ENCODE measurements at regions not wholly inside any gene's neighbourhood (a gene's known extent, or its start where the extent isn't known, plus 50 kb on each side); places are given as distances from the start of the nearest gene placed in this dataset.

DNA sequence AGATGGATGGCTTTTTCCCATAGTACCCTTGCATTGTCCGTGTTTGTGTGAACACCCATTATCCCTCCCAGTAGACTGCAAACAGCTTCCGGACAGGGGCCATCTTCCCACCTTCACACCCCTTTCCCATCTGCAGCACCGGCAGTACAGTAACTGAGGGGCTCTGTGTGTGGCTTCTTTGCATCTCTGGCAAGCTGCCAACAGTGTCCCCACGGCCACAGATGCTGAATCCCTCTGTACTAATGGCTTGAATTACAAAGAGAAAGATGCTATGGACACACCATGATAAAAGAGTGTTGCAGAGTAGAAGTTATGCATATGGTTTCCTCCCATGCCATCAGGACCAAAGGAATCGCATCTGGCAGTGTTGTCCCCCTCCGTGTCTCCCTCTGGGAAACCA lies 101.1 kb upstream of the CDYL start:
- Histone ChIP-seq H3K4me1 (ENCODE audit: insufficient read depth, low read length) (no peaks in the 10 kb centered on the region), H3K36me3 (ENCODE audit: insufficient read depth, low read depth, low read length) (no peaks in the 10 kb centered on the region), H3K27ac (ENCODE audit: low read length) (no peak overlapping the region), H3K9me3 (ENCODE audit: insufficient read depth, low read depth, low read length) (no peaks in the 10 kb centered on the region), H3K4me3 (ENCODE audit: low read length) (no peak overlapping the region), H3K9ac (ENCODE audit: low read depth, low read length) (no peak overlapping the region), H3K27me3 (ENCODE audit: insufficient read depth, low read length) (no peaks in the 10 kb centered on the region)

DNA sequence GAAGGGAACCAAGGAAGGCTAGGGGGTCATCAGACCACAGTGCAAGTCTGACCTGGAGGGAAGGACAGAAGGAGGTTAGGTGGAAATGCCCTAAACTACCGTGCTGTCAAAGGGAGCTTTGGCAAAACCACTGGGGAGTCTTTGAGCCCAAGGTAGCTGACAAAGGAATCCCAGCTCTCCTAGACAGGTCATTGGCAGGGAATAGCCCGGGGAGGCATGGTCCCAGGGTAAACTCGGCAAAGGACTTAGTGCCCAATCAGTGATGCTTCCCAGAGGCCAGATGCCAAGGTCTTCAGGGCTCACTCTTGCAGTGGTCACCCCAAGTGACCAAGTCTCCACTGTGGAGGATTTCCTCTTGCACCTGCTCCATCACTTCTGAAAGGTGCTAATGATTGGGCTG lies 102.3 kb upstream of the CDYL start:
- no peaks in the 10 kb centered on the region for H3K36me3 ChIP-seq (ENCODE audit: insufficient read depth, low read depth, low read length)
- H3K4me1 ChIP-seq (ENCODE audit: insufficient read depth, low read length), result no peaks in the 10 kb centered on the region
- H3K27ac ChIP-seq (ENCODE audit: low read length), result no peak overlapping the region
- no peak overlapping the region for H3K4me3 ChIP-seq (ENCODE audit: low read length)
- no peak overlapping the region for H3K9ac ChIP-seq (ENCODE audit: low read depth, low read length)
- no peaks in the 10 kb centered on the region for H3K9me3 ChIP-seq (ENCODE audit: insufficient read depth, low read depth, low read length)
- peaks cover 3% of the 10 kb centered on the region; the same call in 1 of the 2 replicates for H3K27me3 ChIP-seq (ENCODE audit: insufficient read depth, low read length)

DNA sequence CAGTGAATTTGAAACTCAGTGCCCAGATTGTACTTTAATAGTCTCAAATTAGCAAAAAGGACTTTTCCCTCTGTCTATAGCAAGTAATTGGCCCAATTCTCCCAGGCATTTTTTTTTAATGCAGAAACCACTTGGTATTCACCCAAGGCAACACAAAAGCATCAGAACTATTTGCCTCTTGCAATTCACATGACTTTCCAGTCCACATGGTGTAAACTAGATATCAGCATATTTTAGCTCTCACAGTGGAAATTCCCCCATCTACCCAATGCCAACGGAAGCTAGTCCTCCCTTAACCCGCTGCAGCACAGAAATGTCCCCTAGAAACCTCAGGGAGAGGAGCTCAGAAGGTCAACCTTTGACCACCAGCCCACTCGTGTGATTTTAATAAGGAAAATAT lies 103.4 kb upstream of the CDYL start:
- no peaks in the 10 kb centered on the region for H3K36me3 ChIP-seq (ENCODE audit: insufficient read depth, low read depth, low read length)
- H3K9ac ChIP-seq (ENCODE audit: low read depth, low read length), result no peak overlapping the region
- H3K4me3 ChIP-seq (ENCODE audit: low read length), result no peak overlapping the region
- H3K4me1 ChIP-seq (ENCODE audit: insufficient read depth, low read length), result peaks cover 6% of the 10 kb centered on the region; the same call in 1 of the 2 replicates
- H3K27ac ChIP-seq (ENCODE audit: low read length), result no peak overlapping the region
- peaks cover 5% of the 10 kb centered on the region; the same call in 1 of the 2 replicates for H3K27me3 ChIP-seq (ENCODE audit: insufficient read depth, low read length)
- H3K9me3 ChIP-seq (ENCODE audit: insufficient read depth, low read depth, low read length), result no peaks in the 10 kb centered on the region

DNA sequence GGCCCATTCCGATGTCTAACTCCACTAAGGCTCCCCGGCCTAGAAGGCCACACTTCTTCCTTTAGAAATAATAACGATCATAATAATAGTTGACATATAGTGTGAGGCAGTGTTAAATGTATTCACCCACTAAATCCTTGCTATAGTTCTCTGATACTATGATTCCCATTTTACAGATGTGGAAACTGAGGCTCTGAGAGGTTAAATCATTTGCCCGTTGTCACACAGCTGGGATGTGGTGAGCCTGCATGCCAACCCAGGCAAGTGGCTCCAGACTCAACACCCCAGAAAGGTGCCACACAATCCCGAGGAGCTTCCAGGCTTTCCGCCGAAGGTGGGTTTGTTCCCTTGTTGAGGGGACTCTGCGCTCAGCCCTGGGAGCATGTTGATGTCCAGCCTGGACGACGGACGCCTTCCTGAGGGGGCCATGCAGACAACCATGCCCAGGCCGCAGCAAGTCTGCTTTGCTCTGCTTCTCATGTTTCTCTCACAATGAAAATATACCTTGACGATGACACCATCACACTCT lies 104.6 kb upstream of the CDYL start:
- Histone ChIP-seq H3K27me3 (ENCODE audit: insufficient read depth, low read length) (peaks cover 5% of the 10 kb centered on the region; the same call in 1 of the 2 replicates), H3K27ac (ENCODE audit: low read length) (no peak overlapping the region)

DNA sequence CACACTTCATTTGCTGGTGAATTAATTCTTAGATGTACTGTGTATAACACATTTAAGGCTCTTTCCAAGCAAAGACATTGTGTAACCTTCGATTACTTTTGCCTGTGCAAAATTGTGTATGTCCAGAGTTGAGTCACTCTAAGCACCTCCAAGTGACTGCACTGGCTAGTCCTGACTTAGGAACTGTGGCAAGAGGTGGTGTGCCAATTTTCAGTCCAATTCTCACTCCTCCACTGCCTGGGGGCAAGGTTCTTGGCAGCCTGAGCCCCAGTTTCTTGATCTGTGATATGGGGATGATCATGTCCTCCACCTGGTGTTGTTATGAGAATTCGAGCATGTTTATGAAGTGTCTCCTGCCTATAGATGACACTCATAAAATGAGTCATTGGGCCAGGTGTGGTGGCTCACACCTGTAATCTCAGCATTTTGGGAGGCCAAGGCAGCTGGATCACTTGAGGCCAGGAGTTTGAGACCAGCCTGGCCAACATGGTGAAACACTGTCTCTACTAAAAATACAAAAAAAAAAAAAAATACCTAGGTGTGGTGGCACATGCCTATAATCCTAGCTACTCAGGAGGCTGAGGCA lies 105.3 kb upstream of the CDYL start:
- no peaks in the 10 kb centered on the region for H3K36me3 ChIP-seq (ENCODE audit: insufficient read depth, low read depth, low read length)
- no peaks in the 10 kb centered on the region for H3K9me3 ChIP-seq (ENCODE audit: insufficient read depth, low read depth, low read length)
- H3K4me1 ChIP-seq (ENCODE audit: insufficient read depth, low read length), result peaks cover 7% of the 10 kb centered on the region; the same call in 1 of the 2 replicates
- H3K4me3 ChIP-seq (ENCODE audit: low read length), result no peak overlapping the region
- no peak overlapping the region for H3K9ac ChIP-seq (ENCODE audit: low read depth, low read length)
- no peak overlapping the region for H3K27ac ChIP-seq (ENCODE audit: low read length)
- H3K27me3 ChIP-seq (ENCODE audit: insufficient read depth, low read length), result peaks cover 5% of the 10 kb centered on the region; the same call in 1 of the 2 replicates

More for the DNA sequence above, 104.6 kb upstream of the CDYL start:
- no peak overlapping the region for H3K4me3 ChIP-seq (ENCODE audit: low read length)
- H3K9me3 ChIP-seq (ENCODE audit: insufficient read depth, low read depth, low read length), result no peaks in the 10 kb centered on the region
- no peaks in the 10 kb centered on the region for H3K36me3 ChIP-seq (ENCODE audit: insufficient read depth, low read depth, low read length)
- H3K9ac ChIP-seq (ENCODE audit: low read depth, low read length), result no peak overlapping the region
- peaks cover 7% of the 10 kb centered on the region; the same call in 1 of the 2 replicates for H3K4me1 ChIP-seq (ENCODE audit: insufficient read depth, low read length)

DNA sequence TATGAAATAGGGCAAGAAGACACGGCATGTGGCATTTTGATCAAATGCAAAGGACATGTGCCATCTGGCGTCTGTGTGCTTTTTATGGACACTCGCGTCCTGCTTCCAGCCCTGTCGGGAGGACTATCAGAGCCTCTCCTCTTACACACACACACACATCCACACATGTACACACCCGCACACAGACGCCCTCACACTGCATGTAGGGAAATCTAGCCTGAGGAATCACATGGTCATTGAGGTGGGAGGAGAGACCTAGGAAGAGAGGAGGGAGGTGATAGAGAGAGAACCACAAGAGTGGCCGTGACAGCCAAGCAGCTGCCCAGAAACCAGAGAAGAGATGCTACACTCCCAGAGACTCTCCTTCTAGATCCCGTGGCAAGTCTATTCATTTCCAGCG lies 105.9 kb upstream of the CDYL start:
- Histone ChIP-seq H3K9me3 (ENCODE audit: insufficient read depth, low read depth, low read length) (no peaks in the 10 kb centered on the region), H3K4me1 (ENCODE audit: insufficient read depth, low read length) (peaks cover 7% of the 10 kb centered on the region; the same call in 1 of the 2 replicates), H3K27ac (ENCODE audit: low read length) (no peak overlapping the region), H3K4me3 (ENCODE audit: low read length) (no peak overlapping the region), H3K27me3 (ENCODE audit: insufficient read depth, low read length) (peaks cover 5% of the 10 kb centered on the region; the same call in 1 of the 2 replicates), H3K9ac (ENCODE audit: low read depth, low read length) (no peak overlapping the region), H3K36me3 (ENCODE audit: insufficient read depth, low read depth, low read length) (no peaks in the 10 kb centered on the region)

DNA sequence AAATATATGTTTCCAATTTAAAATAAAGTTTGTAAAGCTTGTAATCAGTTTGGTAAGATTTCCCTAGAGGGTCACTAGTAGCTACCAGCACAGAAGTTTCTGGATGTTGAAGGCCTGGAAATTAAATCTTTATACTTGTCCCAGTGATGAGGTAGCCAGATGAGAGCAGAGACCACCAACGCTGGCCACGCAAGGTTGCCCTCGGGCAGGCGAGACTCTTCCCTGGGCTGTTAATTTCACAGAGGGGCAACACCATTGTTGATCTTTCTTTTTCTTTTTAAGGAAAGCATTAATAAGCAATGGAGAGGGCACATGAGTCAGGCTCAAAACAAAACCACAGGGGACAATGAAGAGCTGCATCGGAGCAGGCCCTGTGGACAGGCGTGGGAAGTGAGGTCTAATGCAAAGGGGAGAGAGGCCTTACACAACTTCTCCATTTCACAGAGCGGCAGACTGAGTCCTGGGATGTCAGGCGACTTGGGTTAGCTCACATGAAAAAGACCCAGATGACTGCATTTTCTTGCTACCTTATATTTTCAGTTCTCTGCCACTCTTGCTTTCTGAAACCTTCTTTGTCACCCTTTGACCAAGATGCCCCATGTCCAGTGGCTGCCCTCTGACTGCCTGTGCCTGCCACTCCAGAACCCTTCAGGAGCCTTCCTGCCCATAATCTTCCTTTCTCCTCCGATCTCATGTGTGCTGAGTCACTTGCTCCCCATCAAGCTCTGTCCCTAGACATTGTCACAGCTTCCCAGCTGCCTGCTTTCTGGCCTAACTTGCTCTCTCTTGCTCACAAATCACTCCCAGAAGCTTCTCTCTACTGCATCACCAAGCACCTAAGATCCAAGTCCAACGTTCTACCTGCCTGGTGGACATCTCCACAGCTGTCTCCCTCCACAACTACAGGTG lies 107.7 kb upstream of the CDYL start:
- peaks cover 7% of the 10 kb centered on the region; the same call in 1 of the 2 replicates for H3K4me1 ChIP-seq (ENCODE audit: insufficient read depth, low read length)
- H3K9ac ChIP-seq (ENCODE audit: low read depth, low read length), result no peak overlapping the region
- no peaks in the 10 kb centered on the region for H3K36me3 ChIP-seq (ENCODE audit: insufficient read depth, low read depth, low read length)
- H3K27ac ChIP-seq (ENCODE audit: low read length), result no peak overlapping the region
- peaks cover 5% of the 10 kb centered on the region; the same call in 1 of the 2 replicates for H3K27me3 ChIP-seq (ENCODE audit: insufficient read depth, low read length)
- no peaks in the 10 kb centered on the region for H3K9me3 ChIP-seq (ENCODE audit: insufficient read depth, low read depth, low read length)
- H3K4me3 ChIP-seq (ENCODE audit: low read length), result no peak overlapping the region

DNA sequence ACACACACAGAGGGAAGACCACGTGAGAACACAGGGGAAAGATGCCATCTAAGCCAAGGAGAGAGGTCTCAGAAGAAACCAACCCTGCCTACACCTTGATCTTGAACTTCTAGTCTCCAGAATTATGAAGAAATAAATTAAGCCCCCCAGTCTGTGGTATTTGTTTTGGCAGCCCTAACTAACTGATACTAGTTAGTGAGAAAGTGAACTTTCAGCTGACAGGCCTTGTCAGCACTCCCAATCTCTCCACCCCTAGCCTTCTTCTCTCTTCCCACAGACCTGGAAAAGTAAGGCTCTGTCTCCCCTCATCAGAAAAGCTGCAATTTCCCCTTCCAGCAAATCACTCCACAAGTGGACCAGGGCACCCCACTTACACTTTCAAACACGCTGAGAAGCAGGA lies 108.6 kb upstream of the CDYL start:
- H3K27ac ChIP-seq (ENCODE audit: low read length), result no peak overlapping the region
- no peak overlapping the region for H3K4me3 ChIP-seq (ENCODE audit: low read length)
- no peaks in the 10 kb centered on the region for H3K36me3 ChIP-seq (ENCODE audit: insufficient read depth, low read depth, low read length)
- peaks cover 7% of the 10 kb centered on the region; the same call in 1 of the 2 replicates for H3K4me1 ChIP-seq (ENCODE audit: insufficient read depth, low read length)
- H3K9ac ChIP-seq (ENCODE audit: low read depth, low read length), result no peak overlapping the region
- H3K9me3 ChIP-seq (ENCODE audit: insufficient read depth, low read depth, low read length), result no peaks in the 10 kb centered on the region
- peaks cover 5% of the 10 kb centered on the region; the same call in 1 of the 2 replicates for H3K27me3 ChIP-seq (ENCODE audit: insufficient read depth, low read length)

DNA sequence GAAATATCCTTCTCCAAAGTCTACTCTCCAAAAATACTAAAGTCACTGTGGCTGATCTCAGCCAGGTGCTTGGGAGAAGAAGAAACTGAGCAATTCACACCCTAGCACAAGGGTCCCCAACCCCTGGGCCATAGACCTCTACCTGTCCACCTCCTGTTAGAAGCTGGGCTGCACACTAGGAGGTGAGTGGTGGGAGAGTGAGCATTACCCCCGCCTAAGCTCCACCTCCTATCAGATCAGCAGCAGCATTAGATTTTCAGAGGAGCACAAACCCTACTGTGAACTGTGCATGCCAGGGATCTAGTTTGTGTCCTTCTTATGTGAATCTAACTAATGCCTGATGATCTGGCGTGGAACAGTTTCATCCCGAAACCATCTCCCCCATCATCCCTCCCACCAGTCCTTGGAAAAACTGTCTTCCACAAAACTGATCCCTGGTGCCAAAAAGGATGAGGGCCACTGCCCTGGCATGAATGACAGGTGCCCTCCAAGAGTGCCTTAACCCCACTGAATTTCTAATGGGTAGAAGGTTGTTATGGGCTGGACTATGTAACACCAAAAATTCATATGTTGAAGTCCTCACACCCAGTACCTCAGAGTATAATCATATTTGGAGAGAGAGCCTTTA lies 109.2 kb upstream of the CDYL start:
- no peak overlapping the region for H3K4me3 ChIP-seq (ENCODE audit: low read length)
- peaks cover 7% of the 10 kb centered on the region; the same call in 1 of the 2 replicates for H3K4me1 ChIP-seq (ENCODE audit: insufficient read depth, low read length)
- H3K9ac ChIP-seq (ENCODE audit: low read depth, low read length), result no peak overlapping the region
- H3K27me3 ChIP-seq (ENCODE audit: insufficient read depth, low read length), result peaks cover 5% of the 10 kb centered on the region; the same call in 1 of the 2 replicates
- H3K9me3 ChIP-seq (ENCODE audit: insufficient read depth, low read depth, low read length), result no peaks in the 10 kb centered on the region
- no peak overlapping the region for H3K27ac ChIP-seq (ENCODE audit: low read length)
- no peaks in the 10 kb centered on the region for H3K36me3 ChIP-seq (ENCODE audit: insufficient read depth, low read depth, low read length)

DNA sequence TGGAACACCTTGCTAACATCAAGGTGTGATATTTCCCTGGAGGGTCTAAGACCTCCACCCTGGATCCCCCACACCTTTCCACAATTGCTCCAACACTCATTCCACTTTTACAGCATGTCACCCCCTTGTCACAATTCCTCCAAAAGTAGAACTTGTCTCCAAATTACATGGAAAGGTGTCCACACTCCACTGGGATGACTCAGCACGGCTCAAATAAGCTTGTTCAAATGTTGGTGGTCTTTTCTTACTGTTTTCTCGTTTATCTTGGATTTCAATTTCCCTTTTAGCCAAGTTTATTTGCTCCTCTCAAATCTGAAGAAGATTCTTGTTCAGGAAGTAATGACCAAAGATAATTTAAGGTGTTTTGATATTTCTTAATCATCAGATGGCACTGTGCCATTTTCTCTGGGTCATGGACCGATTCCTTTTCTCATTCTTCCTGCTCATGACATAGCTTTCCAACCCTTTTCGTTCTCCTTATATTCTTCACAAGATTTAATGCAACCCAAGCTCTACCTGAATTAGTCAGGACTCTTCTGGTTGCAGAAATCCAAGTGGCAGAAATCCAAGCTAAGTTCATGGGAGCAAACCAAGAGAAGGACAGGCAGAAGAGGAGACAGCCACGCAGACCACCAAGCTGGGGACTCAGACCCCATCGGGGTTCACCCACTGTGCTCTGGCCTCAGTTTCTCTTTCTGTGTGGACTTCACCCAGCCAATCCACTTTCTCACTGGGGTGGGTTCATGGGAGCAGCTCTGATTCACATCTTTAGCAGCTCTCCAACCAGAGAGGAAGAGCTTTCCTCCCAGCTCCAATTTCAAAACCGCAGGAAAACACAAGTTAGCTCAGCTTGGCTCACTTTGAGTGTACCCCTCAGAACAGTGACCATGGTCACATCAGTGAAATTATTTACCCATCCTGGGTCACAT lies 110.5 kb upstream of the CDYL start:
- Histone ChIP-seq H3K36me3 (ENCODE audit: insufficient read depth, low read depth, low read length) (no peaks in the 10 kb centered on the region), H3K27me3 (ENCODE audit: insufficient read depth, low read length) (peaks cover 5% of the 10 kb centered on the region; the same call in 1 of the 2 replicates), H3K9ac (ENCODE audit: low read depth, low read length) (no peak overlapping the region), H3K4me3 (ENCODE audit: low read length) (no peak overlapping the region), H3K27ac (ENCODE audit: low read length) (no peak overlapping the region), H3K4me1 (ENCODE audit: insufficient read depth, low read length) (peaks cover 13% of the 10 kb centered on the region; the same call in 1 of the 2 replicates), H3K9me3 (ENCODE audit: insufficient read depth, low read depth, low read length) (no peaks in the 10 kb centered on the region)

Data from iPS-20b (cell line).